ENCODE measurements at regions not wholly inside any gene's neighbourhood (a gene's known extent, or its start where the extent isn't known, plus 50 kb on each side); places are given as distances from the start of the nearest gene placed in this dataset.
"Not testable (repeated sequence)": the region's sequence is repeated elsewhere in the genome, so short reads cannot be mapped to it uniquely, and the experiment has no call there.

DNA sequence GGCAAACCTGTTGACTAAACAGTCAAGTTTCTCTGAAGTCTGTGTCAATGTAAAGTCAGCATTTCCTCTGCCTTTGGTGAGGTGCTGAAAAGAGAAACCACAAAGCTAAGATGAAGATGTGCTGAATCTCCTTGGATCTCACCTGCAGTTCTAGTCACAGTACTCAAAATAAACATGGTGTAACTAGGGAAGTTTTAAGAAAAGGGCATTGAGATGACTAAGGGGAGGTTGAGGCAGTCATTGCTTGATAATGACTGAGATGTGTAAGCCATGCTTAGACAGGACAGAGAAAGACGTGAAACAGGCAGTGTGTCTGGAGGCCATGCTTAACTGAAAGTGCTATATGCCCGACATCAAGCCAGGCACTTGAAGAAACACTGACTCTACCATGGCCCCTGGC, 1010.0 kb upstream of the CELF4 start:
- DNase-seq (ENCODE audit: low spot score): no peak

GRCh38 chr18:38575023-38575422, 1009.4 kb upstream of the CELF4 start:
- no peak for DNase-seq (ENCODE audit: low spot score)

GRCh38 chr18:38572554-38573111, 1007.0 kb upstream of the CELF4 start:
- DNase-seq (ENCODE audit: low spot score): no peak

- no peak for DNase-seq (ENCODE audit: low spot score)
These were observed 1006.1 kb upstream of the CELF4 start for GRCh38 chr18:38571651-38572050.

DNA sequence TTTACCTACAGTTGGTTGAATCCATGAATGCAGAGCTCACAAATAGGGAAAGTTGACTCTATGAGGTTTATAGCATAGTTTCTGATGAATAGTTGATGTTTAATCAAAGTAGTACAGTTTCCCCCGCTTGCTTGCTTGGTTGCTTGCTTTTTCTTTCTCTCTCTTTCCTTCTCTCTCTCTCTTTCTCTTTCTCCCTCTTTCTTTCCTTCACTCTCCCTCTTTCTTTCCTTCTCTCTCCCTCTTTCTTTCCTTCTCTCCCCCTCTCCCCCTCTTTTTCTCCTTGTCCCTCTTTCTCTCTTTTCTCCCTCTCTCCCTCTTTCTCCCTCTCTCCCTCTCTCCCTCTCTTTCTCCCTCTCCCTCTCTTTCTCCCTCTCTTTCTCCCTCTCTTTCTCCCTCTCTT, 999.9 kb upstream of the CELF4 start:
- DNase-seq (ENCODE audit: low spot score): no peak

DNA sequence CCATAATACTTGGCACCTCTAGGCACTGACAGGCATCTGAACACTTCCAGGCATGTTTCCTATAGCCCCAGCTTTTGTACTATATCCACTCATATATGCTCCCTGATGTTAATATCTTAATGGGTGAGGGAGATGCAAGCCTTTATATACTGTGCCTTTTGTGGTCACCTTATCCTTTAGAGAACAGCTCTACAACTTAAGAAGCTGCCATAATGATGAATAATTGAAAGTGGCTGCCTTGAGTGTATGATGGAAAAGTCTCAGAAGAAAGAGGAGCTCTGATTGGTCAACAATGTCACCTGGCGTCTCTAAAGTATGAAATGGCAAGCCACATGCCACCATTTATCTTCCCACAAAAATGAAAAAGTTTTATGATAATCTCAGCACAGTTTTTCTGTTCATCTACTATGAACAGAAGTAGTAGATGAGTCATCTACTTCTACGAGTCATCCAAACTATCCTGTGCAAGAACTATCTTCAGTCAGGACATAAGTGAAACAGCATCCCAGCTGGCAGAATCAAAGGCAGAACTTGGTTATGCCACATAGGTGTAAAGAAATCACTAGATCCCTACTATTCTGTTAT, 997.9 kb upstream of the CELF4 start:
- DNase-seq (ENCODE audit: low spot score): no peak

DNA sequence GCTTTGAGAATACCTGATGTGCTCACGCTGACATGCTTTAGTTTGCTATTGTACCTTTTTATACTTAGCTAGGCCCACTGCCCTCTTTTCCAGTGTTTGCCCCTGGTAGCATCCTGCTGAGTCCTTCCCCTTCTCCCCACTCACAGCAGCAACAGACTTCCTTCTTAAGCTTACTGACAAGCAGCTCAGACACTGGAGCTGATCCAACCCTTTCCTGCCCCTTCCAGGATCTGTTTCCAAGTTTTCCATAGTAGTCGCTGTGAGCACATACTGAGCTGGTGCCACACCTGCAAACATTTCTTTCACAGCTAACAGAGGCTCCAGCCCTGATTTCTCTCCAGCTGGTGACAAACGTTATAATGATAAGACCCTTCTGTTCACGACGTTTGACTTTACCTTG, 991.4 kb upstream of the CELF4 start:
- DNase-seq (ENCODE audit: low spot score): no peak

GRCh38 chr18:38552732-38553321, 987.2 kb upstream of the CELF4 start:
- DNase-seq (ENCODE audit: low spot score): no peak

DNA sequence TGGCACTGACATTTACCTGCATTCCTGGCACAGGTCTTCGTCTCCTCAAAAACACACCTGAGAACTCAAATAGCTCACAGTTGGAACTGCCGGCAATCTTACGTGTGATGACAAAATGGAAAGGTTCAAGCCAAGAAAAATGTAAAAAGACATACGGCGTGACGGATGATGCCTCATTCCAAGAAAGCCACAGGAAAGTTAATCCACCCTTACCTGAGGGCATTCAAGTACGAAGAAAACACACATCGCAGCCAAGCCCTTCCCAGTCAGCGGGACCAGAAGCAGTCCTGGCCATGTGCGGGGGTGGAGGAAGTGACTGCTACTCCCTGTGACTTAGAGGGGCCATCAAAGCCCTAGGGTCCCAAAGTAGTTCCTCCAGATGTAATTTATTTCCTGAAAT, 986.3 kb upstream of the CELF4 start:
- no peak for DNase-seq (ENCODE audit: low spot score)

DNA sequence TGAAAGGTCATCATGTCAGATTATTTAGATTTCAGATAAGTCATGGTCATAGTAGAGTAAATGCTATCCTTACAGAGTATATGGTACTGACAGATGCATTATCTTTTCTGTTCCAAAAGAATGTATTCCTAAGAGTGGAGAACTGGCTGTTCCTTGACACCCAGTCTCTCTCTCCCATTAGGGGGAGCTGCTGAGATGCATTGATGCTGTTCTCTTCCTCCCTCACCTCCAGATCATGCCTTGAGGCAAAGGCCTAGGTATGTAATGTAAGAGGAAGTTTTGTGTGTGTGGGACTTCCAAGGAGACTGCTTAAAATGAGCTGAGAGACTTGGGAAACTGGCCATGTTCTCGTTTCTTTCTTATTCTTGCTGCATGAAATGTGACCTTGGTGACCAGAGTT, 979.5 kb upstream of the CELF4 start:
- DNase-seq (ENCODE audit: low spot score): no peak

- no peak for DNase-seq (ENCODE audit: low spot score)
These were observed 974.3 kb upstream of the CELF4 start for GRCh38 chr18:38539856-38540255.

GRCh38 chr18:38539371-38539770, 973.8 kb upstream of the CELF4 start:
- no peak for DNase-seq (ENCODE audit: low spot score)

DNA sequence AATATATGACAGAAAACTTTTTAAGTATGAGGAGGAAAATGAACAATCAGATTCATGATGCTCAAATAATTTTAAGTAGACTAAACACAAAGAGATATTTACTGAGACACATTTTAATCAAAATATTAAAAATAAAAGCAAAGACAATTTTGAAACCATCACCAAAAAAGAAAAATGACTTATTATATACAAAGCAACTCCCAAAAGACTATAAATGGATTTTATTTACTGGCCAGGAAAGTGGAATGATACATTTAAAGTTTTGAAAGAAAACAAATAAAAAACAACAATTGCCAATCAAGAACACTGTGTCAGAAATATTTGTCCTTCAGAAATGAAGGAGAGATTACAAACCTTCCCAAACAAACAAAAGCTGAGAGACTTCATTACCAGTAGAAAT, 968.5 kb upstream of the CELF4 start:
- no peak for DNase-seq (ENCODE audit: low spot score)

- no peak for DNase-seq (ENCODE audit: low spot score)
These were observed 961.3 kb upstream of the CELF4 start for GRCh38 chr18:38526922-38527321.

DNA sequence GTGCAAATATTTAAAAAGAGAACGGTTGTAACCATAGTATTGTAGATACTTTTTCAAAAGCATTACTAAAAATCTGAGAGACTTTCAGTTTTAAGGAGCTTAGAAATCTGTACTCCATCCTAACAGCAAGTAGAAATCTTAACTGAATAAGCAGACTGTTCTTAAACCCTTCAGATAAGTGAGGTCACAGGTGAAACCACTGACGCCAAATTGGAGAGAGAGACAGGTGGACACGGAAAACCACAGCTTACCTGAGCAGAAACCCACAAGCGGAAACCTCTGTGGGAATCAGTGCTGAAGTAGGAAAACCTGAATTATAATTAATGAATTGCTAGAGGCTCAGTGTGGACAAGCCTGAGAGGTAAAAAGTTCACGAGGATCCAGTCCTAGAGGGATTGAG, 959.4 kb upstream of the CELF4 start:
- no peak for DNase-seq (ENCODE audit: low spot score)

DNA sequence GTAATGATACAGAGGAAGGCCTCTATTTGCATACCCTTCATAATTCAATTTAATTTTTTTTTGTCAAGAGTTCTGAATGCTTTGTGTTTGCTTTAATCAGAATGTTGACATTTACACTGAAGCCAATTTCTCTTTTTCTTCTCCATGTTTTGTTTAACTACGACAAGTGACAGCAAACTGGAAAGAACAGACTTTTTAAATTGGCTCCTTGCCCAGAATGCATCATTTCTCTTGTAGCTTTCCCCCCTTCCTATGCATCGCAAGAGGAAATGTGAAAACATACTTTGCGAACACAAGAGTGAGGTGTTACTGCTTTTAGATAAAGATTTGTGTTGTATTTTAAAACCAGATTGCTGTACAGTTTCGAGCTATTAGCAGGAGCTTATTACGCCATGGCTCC, 955.2 kb upstream of the CELF4 start:
- no peak for DNase-seq (ENCODE audit: low spot score)

DNA sequence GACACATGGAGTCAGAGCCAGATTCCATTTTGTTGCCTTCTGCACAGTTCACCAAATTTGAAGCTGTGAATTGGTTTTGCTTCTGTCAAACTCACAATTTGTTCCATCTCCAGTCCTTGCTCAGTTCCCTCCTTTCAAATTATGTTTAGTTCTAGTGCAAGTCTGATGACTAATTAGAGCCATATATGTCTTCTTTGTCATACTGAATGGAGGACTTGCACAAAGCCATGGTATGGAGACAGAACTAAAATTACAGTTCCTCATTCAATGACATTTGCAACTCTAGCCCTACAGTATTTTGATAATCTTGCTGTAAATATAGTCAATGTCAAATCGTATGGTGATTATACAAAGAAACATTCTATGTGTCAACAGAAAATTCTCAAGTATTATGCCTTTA, 936.9 kb upstream of the CELF4 start:
- DNase-seq (ENCODE audit: low spot score): no peak

DNA sequence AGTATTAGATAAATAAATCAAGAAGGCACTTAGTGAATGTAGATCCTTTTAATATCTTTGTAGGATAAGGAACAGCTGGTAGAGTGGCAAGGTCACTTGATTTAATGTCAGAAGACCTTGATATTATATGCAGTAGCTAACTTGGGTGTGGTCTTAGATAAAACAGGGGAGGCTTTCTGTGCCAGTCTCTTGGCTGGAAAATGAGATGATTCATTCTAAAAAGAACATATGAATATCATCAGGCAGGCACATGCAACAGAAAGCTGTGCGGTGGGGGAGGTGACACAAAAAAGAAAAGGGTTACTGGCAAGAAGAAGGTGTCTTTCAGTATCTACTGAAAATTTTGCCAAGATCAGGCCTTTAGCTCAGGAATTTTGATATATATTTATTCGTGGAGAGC, 931.7 kb upstream of the CELF4 start:
- DNase-seq (ENCODE audit: low spot score): no peak

GRCh38 chr18:38496222-38496793, 930.7 kb upstream of the CELF4 start:
- DNase-seq (ENCODE audit: low spot score): no peak

DNA sequence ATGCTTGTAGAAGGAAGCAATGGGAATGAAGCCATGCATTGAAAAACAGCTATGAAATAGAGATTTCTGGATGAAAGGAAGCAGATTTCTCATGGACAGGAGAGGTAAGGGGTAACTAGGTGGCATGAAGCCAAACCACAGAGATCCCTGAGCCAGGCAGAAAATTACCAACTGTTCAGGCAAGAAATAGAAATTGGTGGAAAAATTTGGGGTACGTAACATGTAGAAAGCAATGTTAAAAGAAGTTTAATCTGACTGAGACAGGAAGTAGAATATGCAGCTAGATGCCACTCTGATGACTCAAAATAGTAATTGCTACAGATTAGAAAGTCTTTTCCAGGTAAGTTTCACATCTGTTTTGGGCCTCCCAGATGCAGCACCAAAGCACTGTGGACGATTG, 928.5 kb upstream of the CELF4 start:
- no peak for DNase-seq (ENCODE audit: low spot score)

DNA sequence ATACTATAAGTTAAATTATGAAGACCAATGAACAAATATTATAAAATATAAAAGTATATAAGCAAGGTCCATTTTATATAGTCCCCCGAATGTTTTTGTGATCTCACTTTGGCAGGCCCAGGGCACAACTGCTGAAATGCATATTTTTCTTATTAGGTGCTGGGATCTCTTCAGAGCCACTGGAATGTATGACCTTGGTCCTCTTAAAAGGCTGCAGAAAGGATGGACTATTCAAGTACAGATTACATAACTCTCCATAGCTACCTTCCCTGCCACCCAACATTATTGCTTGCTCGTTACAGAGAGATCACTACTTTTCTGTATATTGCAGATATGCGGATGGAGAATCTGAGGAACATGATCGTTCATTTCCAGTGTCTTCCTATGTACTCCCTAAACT, 925.6 kb upstream of the CELF4 start:
- DNase-seq (ENCODE audit: low spot score): no peak

DNA sequence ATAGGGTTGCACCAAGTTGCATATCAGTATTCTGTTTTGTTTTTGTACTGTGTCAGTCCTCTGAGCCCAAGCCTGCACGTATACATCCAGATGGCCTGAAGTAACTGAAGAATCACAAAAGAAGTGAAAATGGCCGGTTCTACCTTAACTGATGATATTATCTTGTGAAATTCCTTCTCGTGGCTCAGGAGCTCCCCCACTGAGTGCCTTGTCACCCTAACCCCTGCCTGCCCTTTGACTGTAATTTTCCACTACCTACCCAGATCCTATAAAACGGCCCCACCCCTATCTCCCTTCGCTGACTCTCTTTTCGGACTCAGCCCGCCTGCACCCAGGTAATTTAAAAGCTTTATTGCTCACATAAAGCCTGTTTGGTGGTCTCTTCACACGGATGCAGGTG, 924.1 kb upstream of the CELF4 start:
- not testable (repeated sequence) for DNase-seq (ENCODE audit: low spot score)

GRCh38 chr18:38487521-38487920, 921.9 kb upstream of the CELF4 start:
- DNase-seq (ENCODE audit: low spot score): no peak

DNA sequence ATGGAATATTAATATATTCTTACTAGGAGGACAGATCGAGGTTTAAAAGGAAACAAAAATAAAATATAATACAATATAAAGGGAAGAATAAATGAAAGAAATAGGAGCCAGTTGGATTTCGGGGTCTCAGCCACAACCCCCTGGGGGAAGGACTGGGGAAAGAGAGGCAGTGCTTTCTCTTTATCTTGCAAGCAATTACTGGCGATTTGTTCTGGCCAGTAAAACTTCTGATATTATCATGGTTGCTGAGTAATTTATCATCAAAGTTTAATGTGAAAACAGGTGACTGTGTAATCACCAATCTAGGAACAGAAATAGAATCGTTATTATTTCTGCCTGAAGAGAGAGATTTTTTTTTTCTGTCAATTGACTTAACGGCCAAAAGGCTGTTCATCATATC, 917.7 kb upstream of the CELF4 start:
- DNase-seq (ENCODE audit: low spot score): no peak

Data from germinal center (tissue), 1 donor.